NCI-H187 treated with DMSO at 0.1 percent for 48 hours (cell line): ENCODE measurements at regions not wholly inside any gene's neighbourhood (a gene's known extent, or its start where the extent isn't known, plus 50 kb on each side); places are given as distances from the start of the nearest gene placed in this dataset.
"Not testable (repeated sequence)": the region's sequence is repeated elsewhere in the genome, so short reads cannot be mapped to it uniquely, and the experiment has no call there.

Source experiments
- DNase-seq: peaks from one replicate; lab custom pipeline; 2025; lab: John Stamatoyannopoulos, UW

GRCh38 chr15:37416103-37416502, 315.8 kb upstream of the MEIS2 start:
- DNase-seq = no peak

GRCh38 chr15:37425541-37425940, 325.2 kb upstream of the MEIS2 start:
- DNase-seq = no peak

GRCh38 chr15:37427393-37427792, 327.0 kb upstream of the MEIS2 start:
- not testable (repeated sequence) for DNase-seq

- DNase-seq = no peak
These were observed 346.6 kb upstream of the MEIS2 start for GRCh38 chr15:37446921-37447320.

GRCh38 chr15:37452498-37452897, 352.1 kb upstream of the MEIS2 start:
- no peak for DNase-seq

GRCh38 chr15:37480482-37480881, 380.1 kb upstream of the MEIS2 start:
- DNase-seq = no peak

- DNase-seq = no peak
These were observed 380.8 kb upstream of the MEIS2 start for GRCh38 chr15:37481126-37481525.

- DNase-seq = no peak
These were observed 383.4 kb upstream of the MEIS2 start for GRCh38 chr15:37483779-37484178.

- no peak for DNase-seq
These were observed 384.7 kb upstream of the MEIS2 start for GRCh38 chr15:37485056-37485455.

- DNase-seq = no peak
These were observed 390.4 kb upstream of the MEIS2 start for GRCh38 chr15:37490707-37491106.

GRCh38 chr15:37516621-37517020, 416.3 kb upstream of the MEIS2 start:
- no peak for DNase-seq

GRCh38 chr15:37517191-37517895, 417.0 kb upstream of the MEIS2 start:
- DNase-seq = no peak

GRCh38 chr15:37518436-37518835, 416.0 kb upstream of the TMCO5A start:
- no peak for DNase-seq

- DNase-seq = no peak
These were observed 414.4 kb upstream of the TMCO5A start for GRCh38 chr15:37520026-37520425.

- no peak for DNase-seq
These were observed 413.6 kb upstream of the TMCO5A start for GRCh38 chr15:37520882-37521281.

- DNase-seq = no peak
These were observed 409.8 kb upstream of the TMCO5A start for GRCh38 chr15:37524601-37525000.

- DNase-seq = no peak
These were observed 406.0 kb upstream of the TMCO5A start for GRCh38 chr15:37528432-37528831.

GRCh38 chr15:37536967-37537605, 397.4 kb upstream of the TMCO5A start:
- no peak for DNase-seq

- no peak for DNase-seq
These were observed 396.6 kb upstream of the TMCO5A start for GRCh38 chr15:37537802-37538201.

- DNase-seq = no peak
These were observed 386.3 kb upstream of the TMCO5A start for GRCh38 chr15:37548116-37548515.

- no peak for DNase-seq
These were observed 383.9 kb upstream of the TMCO5A start for GRCh38 chr15:37550360-37551024.

- DNase-seq = no peak
These were observed 362.0 kb upstream of the TMCO5A start for GRCh38 chr15:37572401-37572800.

GRCh38 chr15:37574985-37575384, 359.5 kb upstream of the TMCO5A start:
- DNase-seq = no peak
